MM.1S (cell line): ENCODE measurements at regions not wholly inside any gene's neighbourhood (a gene's known extent, or its start where the extent isn't known, plus 50 kb on each side); places are given as distances from the start of the nearest gene placed in this dataset.

Experiments used
- EZH2 ChIP-seq: fragments of 300-600 bp; sonication (generic); optimal IDR thresholded peaks from 2 replicates; pipeline ENCODE3; 2017; ENCODE audit warnings: low read depth, mild to moderate bottlenecking, antibody characterized with exemption, low read length, mixed read lengths
- EZH2phosphoT487 ChIP-seq: fragments of 300-600 bp; sonication (generic); IDR thresholded peaks from 2 replicates; pipeline ENCODE4 v1.6.1; 2018; ENCODE audit warnings: antibody characterized with exemption, low read length
- TF ChIP-seq, protein P1 (sequence below): fragments of 300-600 bp; sonication (generic); IDR thresholded peaks from 2 replicates; pipeline ENCODE4 v1.5.1; 2016; ENCODE audit warnings: antibody characterized with exemption, low read length, mixed read lengths

DNA sequence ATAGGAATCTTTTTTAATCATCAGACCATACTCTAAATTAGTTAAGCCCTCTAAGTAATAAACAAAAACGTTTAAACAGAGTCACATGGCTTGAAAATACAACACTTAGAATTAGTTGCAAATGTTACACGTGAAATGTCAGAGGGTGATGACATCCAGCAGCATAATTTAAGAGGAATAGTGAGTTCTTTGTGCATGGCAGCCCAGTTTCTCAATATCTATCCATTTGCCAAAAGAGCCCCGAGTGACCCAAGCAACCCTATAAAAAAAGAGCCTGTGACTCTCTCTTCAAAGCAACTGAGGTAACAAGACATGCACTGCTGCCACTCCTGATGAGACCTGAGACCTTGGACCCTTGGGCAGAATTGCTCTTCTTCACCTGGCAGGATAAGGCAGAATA, 96.9 kb upstream of the RASA1 start:
- TF ChIP-seq, protein P1, sequence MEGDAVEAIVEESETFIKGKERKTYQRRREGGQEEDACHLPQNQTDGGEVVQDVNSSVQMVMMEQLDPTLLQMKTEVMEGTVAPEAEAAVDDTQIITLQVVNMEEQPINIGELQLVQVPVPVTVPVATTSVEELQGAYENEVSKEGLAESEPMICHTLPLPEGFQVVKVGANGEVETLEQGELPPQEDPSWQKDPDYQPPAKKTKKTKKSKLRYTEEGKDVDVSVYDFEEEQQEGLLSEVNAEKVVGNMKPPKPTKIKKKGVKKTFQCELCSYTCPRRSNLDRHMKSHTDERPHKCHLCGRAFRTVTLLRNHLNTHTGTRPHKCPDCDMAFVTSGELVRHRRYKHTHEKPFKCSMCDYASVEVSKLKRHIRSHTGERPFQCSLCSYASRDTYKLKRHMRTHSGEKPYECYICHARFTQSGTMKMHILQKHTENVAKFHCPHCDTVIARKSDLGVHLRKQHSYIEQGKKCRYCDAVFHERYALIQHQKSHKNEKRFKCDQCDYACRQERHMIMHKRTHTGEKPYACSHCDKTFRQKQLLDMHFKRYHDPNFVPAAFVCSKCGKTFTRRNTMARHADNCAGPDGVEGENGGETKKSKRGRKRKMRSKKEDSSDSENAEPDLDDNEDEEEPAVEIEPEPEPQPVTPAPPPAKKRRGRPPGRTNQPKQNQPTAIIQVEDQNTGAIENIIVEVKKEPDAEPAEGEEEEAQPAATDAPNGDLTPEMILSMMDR: no peak
- no peak for TF ChIP-seq EZH2
- TF ChIP-seq EZH2phosphoT487: no peak
